ENCODE measurements at regions not wholly inside any gene's neighbourhood (a gene's known extent, or its start where the extent isn't known, plus 50 kb on each side); places are given as distances from the start of the nearest gene placed in this dataset.
"Not testable (repeated sequence)": the region's sequence is repeated elsewhere in the genome, so short reads cannot be mapped to it uniquely, and the experiment has no call there.

GRCh38 chr9:90162819-90163218, 479.8 kb downstream of the DIRAS2 start:
- H3K36me3 ChIP-seq (ENCODE audit: control insufficient read depth in 1 of 2, insufficient read depth in 2 of 2, low read length in 1 of 2) = no peaks in the 10 kb centered on the region
- H3K4me1 ChIP-seq (ENCODE audit: control insufficient read depth in 1 of 2, insufficient read depth in 2 of 2, low read length in 2 of 2) = no peaks in the 10 kb centered on the region
- WGBS, 2 donors = 67 to 68% methylated on average over 3 of the region's 3 CpGs
- H3K4me3 ChIP-seq (ENCODE audit: low read length in 2 of 2) = no peak overlapping the region
- no peaks in the 10 kb centered on the region for H3K9me3 ChIP-seq (ENCODE audit: control insufficient read depth, low read length)
- H3K27ac ChIP-seq (ENCODE audit: low read depth in 1 of 2, low read length in 2 of 2) = no peak overlapping the region
- no peaks in the 10 kb centered on the region for H3K27me3 ChIP-seq (ENCODE audit: control insufficient read depth in 1 of 2, insufficient read depth in 2 of 2, low read length in 1 of 2)
- DNase-seq = no peak
- intact Hi-C loops (cut with DNase I) = no loop called here
- no peak for ATAC-seq (ENCODE audit: low FRiP score)

- WGBS, 2 donors = 66 to 71% methylated on average over 6 of the region's 6 CpGs
- Histone ChIP-seq H3K36me3 (ENCODE audit: control insufficient read depth in 1 of 2, insufficient read depth in 2 of 2, low read length in 1 of 2) (no peaks in the 10 kb centered on the region), H3K9me3 (ENCODE audit: control insufficient read depth, low read length) (no peaks in the 10 kb centered on the region), H3K27me3 (ENCODE audit: control insufficient read depth in 1 of 2, insufficient read depth in 2 of 2, low read length in 1 of 2) (no peaks in the 10 kb centered on the region), H3K27ac (ENCODE audit: low read depth in 1 of 2, low read length in 2 of 2) (no peak overlapping the region), H3K4me1 (ENCODE audit: control insufficient read depth in 1 of 2, insufficient read depth in 2 of 2, low read length in 2 of 2) (no peaks in the 10 kb centered on the region), H3K4me3 (ENCODE audit: low read length in 2 of 2) (no peak overlapping the region)
- intact Hi-C loops (cut with DNase I) = no loop called here
- DNase-seq = no peak
- no peak for ATAC-seq (ENCODE audit: low FRiP score)
Observed at GRCh38 chr9:90165281-90165680, 477.3 kb downstream of the DIRAS2 start.

- ATAC-seq (ENCODE audit: low FRiP score); H3K9me3 ChIP-seq (ENCODE audit: control insufficient read depth, low read length); H3K27ac ChIP-seq (ENCODE audit: low read depth in 1 of 2, low read length in 2 of 2); intact Hi-C loops (cut with DNase I); H3K27me3 ChIP-seq (ENCODE audit: control insufficient read depth in 1 of 2, insufficient read depth in 2 of 2, low read length in 1 of 2); H3K36me3 ChIP-seq (ENCODE audit: control insufficient read depth in 1 of 2, insufficient read depth in 2 of 2, low read length in 1 of 2); H3K4me1 ChIP-seq (ENCODE audit: control insufficient read depth in 1 of 2, insufficient read depth in 2 of 2, low read length in 2 of 2); DNase-seq; H3K4me3 ChIP-seq (ENCODE audit: low read length in 2 of 2): not testable (repeated sequence)
- 19 to 30% methylated on average over 3 of the region's 3 CpGs for WGBS, 2 donors
Observed at GRCh38 chr9:90166374-90166773, 476.2 kb downstream of the DIRAS2 start.

GRCh38 chr9:90167914-90168313, 474.7 kb downstream of the DIRAS2 start:
- H3K27me3 ChIP-seq (ENCODE audit: control insufficient read depth in 1 of 2, insufficient read depth in 2 of 2, low read length in 1 of 2) = no peaks in the 10 kb centered on the region
- no peaks in the 10 kb centered on the region for H3K36me3 ChIP-seq (ENCODE audit: control insufficient read depth in 1 of 2, insufficient read depth in 2 of 2, low read length in 1 of 2)
- DNase-seq (no peak), ATAC-seq (ENCODE audit: low FRiP score) (no peak)
- no peaks in the 10 kb centered on the region for H3K4me1 ChIP-seq (ENCODE audit: control insufficient read depth in 1 of 2, insufficient read depth in 2 of 2, low read length in 2 of 2)
- intact Hi-C loops (cut with DNase I) = no loop called here
- H3K27ac ChIP-seq (ENCODE audit: low read depth in 1 of 2, low read length in 2 of 2) = no peak overlapping the region
- WGBS, 2 donors = 35 to 50% methylated on average over 2 of the region's 2 CpGs
- peaks cover 4% of the 10 kb centered on the region for H3K9me3 ChIP-seq (ENCODE audit: control insufficient read depth, low read length)
- no peak overlapping the region for H3K4me3 ChIP-seq (ENCODE audit: low read length in 2 of 2)

- Histone ChIP-seq H3K27me3 (ENCODE audit: control insufficient read depth in 1 of 2, insufficient read depth in 2 of 2, low read length in 1 of 2) (no peaks in the 10 kb centered on the region), H3K4me1 (ENCODE audit: control insufficient read depth in 1 of 2, insufficient read depth in 2 of 2, low read length in 2 of 2) (no peaks in the 10 kb centered on the region), H3K4me3 (ENCODE audit: low read length in 2 of 2) (no peak overlapping the region), H3K27ac (ENCODE audit: low read depth in 1 of 2, low read length in 2 of 2) (no peak overlapping the region), H3K9me3 (ENCODE audit: control insufficient read depth, low read length) (peaks cover 4% of the 10 kb centered on the region), H3K36me3 (ENCODE audit: control insufficient read depth in 1 of 2, insufficient read depth in 2 of 2, low read length in 1 of 2) (no peaks in the 10 kb centered on the region)
- intact Hi-C loops (cut with DNase I) = no loop called here
- DNase-seq (no peak), ATAC-seq (ENCODE audit: low FRiP score) (no peak)
- WGBS, 2 donors = 49 to 59% methylated on average over 2 of the region's 2 CpGs
Observed at GRCh38 chr9:90169490-90169889, 473.1 kb downstream of the DIRAS2 start.

- intact Hi-C loops (cut with DNase I); H3K27ac ChIP-seq (ENCODE audit: low read depth in 1 of 2, low read length in 2 of 2); H3K27me3 ChIP-seq (ENCODE audit: control insufficient read depth in 1 of 2, insufficient read depth in 2 of 2, low read length in 1 of 2); H3K4me3 ChIP-seq (ENCODE audit: low read length in 2 of 2); H3K4me1 ChIP-seq (ENCODE audit: control insufficient read depth in 1 of 2, insufficient read depth in 2 of 2, low read length in 2 of 2); DNase-seq; H3K9me3 ChIP-seq (ENCODE audit: control insufficient read depth, low read length); ATAC-seq (ENCODE audit: low FRiP score); H3K36me3 ChIP-seq (ENCODE audit: control insufficient read depth in 1 of 2, insufficient read depth in 2 of 2, low read length in 1 of 2): not testable (repeated sequence)
- WGBS, 2 donors = 77 to 81% methylated on average over 4 of the region's 4 CpGs
Observed at GRCh38 chr9:90173935-90174334, 468.7 kb downstream of the DIRAS2 start.

GRCh38 chr9:90174346-90174745, 468.3 kb downstream of the DIRAS2 start:
- ATAC-seq (ENCODE audit: low FRiP score); H3K4me1 ChIP-seq (ENCODE audit: control insufficient read depth in 1 of 2, insufficient read depth in 2 of 2, low read length in 2 of 2); H3K36me3 ChIP-seq (ENCODE audit: control insufficient read depth in 1 of 2, insufficient read depth in 2 of 2, low read length in 1 of 2); H3K27me3 ChIP-seq (ENCODE audit: control insufficient read depth in 1 of 2, insufficient read depth in 2 of 2, low read length in 1 of 2); H3K27ac ChIP-seq (ENCODE audit: low read depth in 1 of 2, low read length in 2 of 2); DNase-seq; intact Hi-C loops (cut with DNase I); H3K9me3 ChIP-seq (ENCODE audit: control insufficient read depth, low read length); H3K4me3 ChIP-seq (ENCODE audit: low read length in 2 of 2): not testable (repeated sequence)
- WGBS, 2 donors = 84 to 85% methylated on average over 10 of the region's 10 CpGs

GRCh38 chr9:90175257-90175656, 467.4 kb downstream of the DIRAS2 start:
- WGBS, 2 donors = 83 to 91% methylated on average over 3 of the region's 3 CpGs
- intact Hi-C loops (cut with DNase I) = no loop called here

GRCh38 chr9:90175865-90176264, 466.8 kb downstream of the DIRAS2 start:
- no peak for ATAC-seq (ENCODE audit: low FRiP score)
- H3K27ac ChIP-seq (ENCODE audit: low read depth in 1 of 2, low read length in 2 of 2) = no peak overlapping the region
- H3K9me3 ChIP-seq (ENCODE audit: control insufficient read depth, low read length) = peaks cover 2% of the 10 kb centered on the region
- no peaks in the 10 kb centered on the region for H3K36me3 ChIP-seq (ENCODE audit: control insufficient read depth in 1 of 2, insufficient read depth in 2 of 2, low read length in 1 of 2)
- intact Hi-C loops (cut with DNase I) = no loop called here
- H3K27me3 ChIP-seq (ENCODE audit: control insufficient read depth in 1 of 2, insufficient read depth in 2 of 2, low read length in 1 of 2) = peaks cover 0 to 3% of the 10 kb centered on the region in 2 donors
- no peak overlapping the region for H3K4me3 ChIP-seq (ENCODE audit: low read length in 2 of 2)
- DNase-seq = no peak
- WGBS, 2 donors = 84 to 87% methylated on average over 4 of the region's 4 CpGs
- no peaks in the 10 kb centered on the region for H3K4me1 ChIP-seq (ENCODE audit: control insufficient read depth in 1 of 2, insufficient read depth in 2 of 2, low read length in 2 of 2)

More at GRCh38 chr9:90175257-90175656, 467.4 kb downstream of the DIRAS2 start:
- Histone ChIP-seq H3K36me3 (ENCODE audit: control insufficient read depth in 1 of 2, insufficient read depth in 2 of 2, low read length in 1 of 2) (no peaks in the 10 kb centered on the region), H3K4me3 (ENCODE audit: low read length in 2 of 2) (no peak overlapping the region), H3K4me1 (ENCODE audit: control insufficient read depth in 1 of 2, insufficient read depth in 2 of 2, low read length in 2 of 2) (no peaks in the 10 kb centered on the region), H3K9me3 (ENCODE audit: control insufficient read depth, low read length) (peaks cover 4% of the 10 kb centered on the region), H3K27me3 (ENCODE audit: control insufficient read depth in 1 of 2, insufficient read depth in 2 of 2, low read length in 1 of 2) (peaks cover 0 to 3% of the 10 kb centered on the region in 2 donors), H3K27ac (ENCODE audit: low read depth in 1 of 2, low read length in 2 of 2) (no peak overlapping the region)
- no peak for ATAC-seq (ENCODE audit: low FRiP score)
- DNase-seq = no peak
